Endothelial cell of umbilical vein (primary cell): ENCODE measurements at regions not wholly inside any gene's neighbourhood (a gene's known extent, or its start where the extent isn't known, plus 50 kb on each side); places are given as distances from the start of the nearest gene placed in this dataset.

Experiments
- CTCF ChIP-seq, 2 donors: IDR thresholded peaks; 1 replicate in 1 of 2; 2 replicates in 1 of 2; pipeline ENCODE4 v1.5.1; 2011; ENCODE audit warnings: low read length in 2 of 2, mild to moderate bottlenecking in 2 of 2, moderate library complexity in 2 of 2, control low read depth in 1 of 2, inconsistent platforms in 1 of 2, low read depth in 1 of 2; ENCODE audit not compliant: insufficient read depth in 1 of 2; ENCODE audit errors: extremely low read depth in 1 of 2
- FOS ChIP-seq: IDR thresholded peaks from 2 replicates; pipeline ENCODE4 v1.6.1; 2011; ENCODE audit warnings: mild to moderate bottlenecking, low read length, moderate library complexity, borderline replicate concordance; ENCODE audit not compliant: insufficient read depth
- JUN ChIP-seq: IDR thresholded peaks from 2 replicates; pipeline ENCODE4 v1.6.1; 2011; ENCODE audit warnings: borderline replicate concordance, low read depth; ENCODE audit not compliant: insufficient read length, insufficient read depth
- MAX ChIP-seq: IDR thresholded peaks from 2 replicates; pipeline ENCODE4 v1.6.1; 2011; ENCODE audit not compliant: insufficient read depth, insufficient read length
- POLR2A ChIP-seq: IDR thresholded peaks from 2 replicates; pipeline ENCODE4 v1.6.1; 2012; ENCODE audit warnings: low read depth, mild to moderate bottlenecking, control low read depth, low read length
- POLR2AphosphoS5 ChIP-seq: IDR thresholded peaks from 2 replicates; pipeline ENCODE4 v1.6.1; 2012; ENCODE audit warnings: low read depth, mild to moderate bottlenecking, control low read depth, low read length, moderate library complexity; ENCODE audit not compliant: insufficient read depth

GRCh38 chr10:107430446-107430845 lies 265.9 kb upstream of the SORCS1 start:
- no peak for TF ChIP-seq CTCF (IDR thresholded peaks at IDR 0.05; ENCODE audit: extremely low read depth in 1 of 2, insufficient read depth in 1 of 2, low read depth in 1 of 2, low read length in 2 of 2)
- TF ChIP-seq FOS, result no peak
- TF ChIP-seq JUN, result no peak
- TF ChIP-seq POLR2A, result no peak
- TF ChIP-seq POLR2AphosphoS5, result no peak
- no peak for TF ChIP-seq MAX
